Uterus (tissue), 3 donors: ENCODE measurements at regions not wholly inside any gene's neighbourhood (a gene's known extent, or its start where the extent isn't known, plus 50 kb on each side); places are given as distances from the start of the nearest gene placed in this dataset.

Source experiments
- DNase-seq, 2 donors: peaks; one replicate each; pipeline ENCODE4 v3.0.0-alpha.2; 2019 to 2020
- H3K27ac ChIP-seq, 2 donors: fragments of 200-600 bp; sonication (generic); 1 replicate in 1 of 2; 2 replicates in 1 of 2; pipeline ENCODE4 v1.5.1; 2016 to 2018
- H3K27me3 ChIP-seq, 2 donors: fragments of 200-600 bp; sonication (generic); one replicate each; pipeline ENCODE4 v1.5.1; 2018 to 2019; ENCODE audit warnings: control low read depth in 1 of 2
- H3K36me3 ChIP-seq, 2 donors: fragments of 200-600 bp; sonication (generic); one replicate each; pipeline ENCODE4 v1.5.1; 2019; ENCODE audit warnings: control low read depth in 1 of 2
- H3K4me1 ChIP-seq, 2 donors: fragments of 200-600 bp; sonication (generic); one replicate each; pipeline ENCODE4 v1.5.1; 2018 to 2019; ENCODE audit warnings: control low read depth in 1 of 2
- H3K4me3 ChIP-seq, 2 donors: fragments of 200-600 bp; sonication (generic); 1 replicate in 1 of 2; 2 replicates in 1 of 2; pipeline ENCODE4 v1.5.1; 2018 to 2019; ENCODE audit warnings: mild to moderate bottlenecking in 1 of 2
- H3K9me3 ChIP-seq, 2 donors: fragments of 200-600 bp; sonication (generic); one replicate each; pipeline ENCODE4 v1.5.1; 2019; ENCODE audit warnings: control low read depth in 1 of 2
- POLR2A ChIP-seq, 2 donors: fragments of 450-650 bp; IDR thresholded peaks; one replicate each; pipeline ENCODE4 v1.6.1; 2016; ENCODE audit warnings: antibody characterized with exemption in 2 of 2, mild to moderate bottlenecking in 1 of 2, moderate library complexity in 1 of 2
- intact Hi-C: fragments of 100-400 bp; cut with DNase I; formaldehyde crosslinking; loops from one replicate; pipeline ENCODE4 v1.15.1; 2023; ENCODE audit warnings: low total_unique reads
- TF ChIP-seq, protein P1 (sequence below), 4 experiments: fragments of 200-600 bp in 2 of 4; fragments of 450-650 bp in 2 of 4; sonication (generic) in 2 of 4; IDR thresholded peaks; one replicate each; pipeline ENCODE4 v1.5.1; 2016 to 2019; ENCODE audit warnings: antibody characterized with exemption in 4 of 4, mild to moderate bottlenecking in 2 of 4, moderate library complexity in 1 of 4
- donor health status: DM: yes; HTN: yes; CAD: no.

- intact Hi-C loops: no loop called here
- TF ChIP-seq POLR2A (IDR thresholded peaks at IDR 0.05): no peak
Observed at GRCh38 chr4:173858471-173858870, 328.4 kb upstream of the HAND2 start.

DNA sequence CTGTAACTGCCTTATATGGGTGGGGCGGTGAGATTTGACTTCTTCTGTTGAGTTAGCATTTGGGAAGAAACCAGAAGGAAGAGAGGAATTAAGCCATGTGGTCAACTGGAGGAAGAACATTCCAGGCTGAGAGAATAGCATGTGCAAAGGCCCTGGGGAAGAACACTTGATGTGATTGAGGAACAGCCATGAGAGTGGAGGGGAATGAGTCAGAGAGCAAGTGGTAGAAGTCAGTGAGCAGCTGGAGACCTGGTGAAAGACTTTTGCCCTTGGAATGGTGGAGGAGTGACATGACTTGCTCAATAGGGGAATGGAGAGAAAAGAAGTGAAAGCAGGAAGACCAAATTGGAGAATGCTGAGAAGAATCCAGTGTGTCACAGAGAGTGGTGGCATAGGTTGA is 327.8 kb upstream of the HAND2 start:
- H3K4me3 ChIP-seq: no peak overlapping the region
- DNase-seq: no peak
- no peak for TF ChIP-seq POLR2A (IDR thresholded peaks at IDR 0.05)
- TF ChIP-seq, protein P1, sequence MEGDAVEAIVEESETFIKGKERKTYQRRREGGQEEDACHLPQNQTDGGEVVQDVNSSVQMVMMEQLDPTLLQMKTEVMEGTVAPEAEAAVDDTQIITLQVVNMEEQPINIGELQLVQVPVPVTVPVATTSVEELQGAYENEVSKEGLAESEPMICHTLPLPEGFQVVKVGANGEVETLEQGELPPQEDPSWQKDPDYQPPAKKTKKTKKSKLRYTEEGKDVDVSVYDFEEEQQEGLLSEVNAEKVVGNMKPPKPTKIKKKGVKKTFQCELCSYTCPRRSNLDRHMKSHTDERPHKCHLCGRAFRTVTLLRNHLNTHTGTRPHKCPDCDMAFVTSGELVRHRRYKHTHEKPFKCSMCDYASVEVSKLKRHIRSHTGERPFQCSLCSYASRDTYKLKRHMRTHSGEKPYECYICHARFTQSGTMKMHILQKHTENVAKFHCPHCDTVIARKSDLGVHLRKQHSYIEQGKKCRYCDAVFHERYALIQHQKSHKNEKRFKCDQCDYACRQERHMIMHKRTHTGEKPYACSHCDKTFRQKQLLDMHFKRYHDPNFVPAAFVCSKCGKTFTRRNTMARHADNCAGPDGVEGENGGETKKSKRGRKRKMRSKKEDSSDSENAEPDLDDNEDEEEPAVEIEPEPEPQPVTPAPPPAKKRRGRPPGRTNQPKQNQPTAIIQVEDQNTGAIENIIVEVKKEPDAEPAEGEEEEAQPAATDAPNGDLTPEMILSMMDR (IDR thresholded peaks at IDR 0.05): no peak
- H3K9me3 ChIP-seq: no peaks in the 10 kb centered on the region
- no peaks in the 10 kb centered on the region for H3K27me3 ChIP-seq
- H3K4me1 ChIP-seq: no peaks in the 10 kb centered on the region
- H3K27ac ChIP-seq: no peak overlapping the region
- intact Hi-C loops: no loop called here
- H3K36me3 ChIP-seq: no peaks in the 10 kb centered on the region

More at GRCh38 chr4:173858471-173858870, 328.4 kb upstream of the HAND2 start:
- no peaks in the 10 kb centered on the region for H3K27me3 ChIP-seq
- H3K4me3 ChIP-seq: no peak overlapping the region
- H3K9me3 ChIP-seq: no peaks in the 10 kb centered on the region
- H3K27ac ChIP-seq: no peak overlapping the region
- no peaks in the 10 kb centered on the region for H3K36me3 ChIP-seq
- no peaks in the 10 kb centered on the region for H3K4me1 ChIP-seq
- no peak for DNase-seq

DNA sequence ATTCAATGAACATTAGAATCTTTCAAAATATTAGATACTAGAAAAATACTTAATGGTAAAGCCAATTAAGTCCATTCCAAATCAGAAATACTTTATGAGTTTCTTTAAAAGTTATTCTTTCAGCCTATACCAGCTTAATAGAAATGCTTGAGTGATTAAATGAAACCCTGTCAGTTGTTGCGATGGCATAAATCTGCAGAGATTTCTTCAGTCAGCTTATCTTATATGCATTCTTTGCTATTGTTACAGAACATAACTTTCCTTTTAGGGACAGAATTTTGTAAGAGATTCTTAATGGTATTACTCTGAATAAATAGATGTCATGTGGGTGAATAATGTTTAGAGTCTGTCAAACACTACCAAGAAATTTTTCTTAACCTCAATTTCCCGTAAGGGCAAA is 325.0 kb upstream of the HAND2 start:
- no peaks in the 10 kb centered on the region for H3K36me3 ChIP-seq
- H3K9me3 ChIP-seq: no peaks in the 10 kb centered on the region
- no peak for DNase-seq
- intact Hi-C loops: no loop called here
- H3K4me3 ChIP-seq: no peak overlapping the region
- H3K27me3 ChIP-seq: no peaks in the 10 kb centered on the region
- TF ChIP-seq, protein P1 (IDR thresholded peaks at IDR 0.05): no peak
- TF ChIP-seq POLR2A (IDR thresholded peaks at IDR 0.05): no peak
- H3K4me1 ChIP-seq: no peaks in the 10 kb centered on the region
- H3K27ac ChIP-seq: no peak overlapping the region

- Histone ChIP-seq H3K4me3 (no peak overlapping the region), H3K4me1 (no peaks in the 10 kb centered on the region), H3K27ac (no peak overlapping the region), H3K27me3 (no peaks in the 10 kb centered on the region), H3K36me3 (no peaks in the 10 kb centered on the region), H3K9me3 (no peaks in the 10 kb centered on the region)
- no peak for DNase-seq
- no peak for TF ChIP-seq POLR2A (IDR thresholded peaks at IDR 0.05)
- TF ChIP-seq, protein P1 (IDR thresholded peaks at IDR 0.05): no peak
- intact Hi-C loops: no loop called here
Observed at GRCh38 chr4:173852775-173853174, 322.7 kb upstream of the HAND2 start.

GRCh38 chr4:173845580-173845979 is 315.6 kb upstream of the HAND2 start:
- no peak overlapping the region for H3K27ac ChIP-seq
- no peaks in the 10 kb centered on the region for H3K4me1 ChIP-seq
- intact Hi-C loops: no loop called here
- H3K36me3 ChIP-seq: no peaks in the 10 kb centered on the region
- TF ChIP-seq POLR2A (IDR thresholded peaks at IDR 0.05): no peak
- TF ChIP-seq, protein P1 (IDR thresholded peaks at IDR 0.05): no peak
- no peak for DNase-seq
- H3K27me3 ChIP-seq: no peaks in the 10 kb centered on the region
- no peaks in the 10 kb centered on the region for H3K9me3 ChIP-seq
- no peak overlapping the region for H3K4me3 ChIP-seq

- Histone ChIP-seq H3K27ac (no peak overlapping the region), H3K27me3 (no peaks in the 10 kb centered on the region), H3K4me1 (no peaks in the 10 kb centered on the region), H3K9me3 (no peaks in the 10 kb centered on the region), H3K36me3 (no peaks in the 10 kb centered on the region), H3K4me3 (no peak overlapping the region)
- intact Hi-C loops: no loop called here
- TF ChIP-seq, protein P1 (IDR thresholded peaks at IDR 0.05): no peak
- TF ChIP-seq POLR2A (IDR thresholded peaks at IDR 0.05): no peak
- DNase-seq: no peak
Observed at GRCh38 chr4:173839865-173840264, 309.8 kb upstream of the HAND2 start.
